HAP-1 (cell line): ENCODE measurements at regions not wholly inside any gene's neighbourhood (a gene's known extent, or its start where the extent isn't known, plus 50 kb on each side); places are given as distances from the start of the nearest gene placed in this dataset.
"Not testable (repeated sequence)": the region's sequence is repeated elsewhere in the genome, so short reads cannot be mapped to it uniquely, and the experiment has no call there.

ENCODE experiments used
- DNase-seq, 2 experiments: peaks; one replicate each; pipeline ENCODE4 v3.0.0-alpha.2; 2016 to 2020; ENCODE audit warnings: low spot score in 2 of 2
- H3K27me3 ChIP-seq: fragments of 250-450 bp; sonication (Bioruptor Pico); 2 replicates; pipeline ENCODE4 v1.5.1; 2020; ENCODE audit warnings: low read depth, mild to moderate bottlenecking, moderate library complexity
- H3K36me3 ChIP-seq: fragments of 250-450 bp; sonication (Bioruptor Pico); replicated peaks from 2 replicates; pipeline ENCODE4 v1.5.1; 2020; ENCODE audit warnings: mild to moderate bottlenecking
- H3K4me1 ChIP-seq: fragments of 250-450 bp; sonication (Bioruptor Pico); 2 replicates; pipeline ENCODE4 v1.5.1; 2020; ENCODE audit warnings: mild to moderate bottlenecking
- H3K4me3 ChIP-seq: fragments of 250-450 bp; sonication (Bioruptor Pico); 2 replicates; pipeline ENCODE4 v1.5.1; 2020; ENCODE audit warnings: mild to moderate bottlenecking, moderate library complexity
- H3K9me3 ChIP-seq: fragments of 250-450 bp; sonication (Bioruptor Pico); 2 replicates; pipeline ENCODE4 v1.5.1; 2020; ENCODE audit warnings: mild to moderate bottlenecking, moderate library complexity
- in situ Hi-C: fragments of 300-500 bp; cut with MboI; formaldehyde crosslinking; loops from 3 replicates; pipeline ENCODE4 v1.14.3; 2020; ENCODE audit warnings: low sequenced_read_pairs, inconsistent platforms, mixed read lengths

DNA sequence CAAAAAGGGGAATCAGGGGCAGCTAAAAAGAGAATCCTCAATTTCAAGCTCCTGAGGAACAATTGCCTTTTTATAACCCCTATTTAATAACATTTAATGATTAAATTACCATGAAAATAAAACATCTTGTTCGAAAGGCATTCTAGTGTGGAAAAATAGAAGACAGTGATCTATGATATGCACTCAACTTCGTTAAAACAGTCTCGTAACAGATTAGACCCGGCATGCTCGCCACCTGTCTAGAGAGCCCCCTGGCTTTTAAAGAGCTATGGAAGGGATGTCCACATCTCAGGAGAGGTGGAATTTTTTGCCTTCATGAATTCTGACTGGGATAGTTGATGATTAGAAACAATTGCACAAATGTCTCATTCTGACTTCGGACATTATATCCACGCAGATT, 153.7 kb upstream of the MDFIC2 start:
- in situ Hi-C loops = no loop called here
- 0 out of 2 replicates have a peak, but pooled peaks cover 2% of the 10 kb centered on the region for H3K9me3 ChIP-seq
- no peak overlapping the region for H3K4me3 ChIP-seq
- no peaks in the 10 kb centered on the region for H3K27me3 ChIP-seq
- H3K36me3 ChIP-seq = no peaks in the 10 kb centered on the region
- DNase-seq = peak; percentile 76 to 94
- peaks cover 29% of the 10 kb centered on the region for H3K4me1 ChIP-seq

DNA sequence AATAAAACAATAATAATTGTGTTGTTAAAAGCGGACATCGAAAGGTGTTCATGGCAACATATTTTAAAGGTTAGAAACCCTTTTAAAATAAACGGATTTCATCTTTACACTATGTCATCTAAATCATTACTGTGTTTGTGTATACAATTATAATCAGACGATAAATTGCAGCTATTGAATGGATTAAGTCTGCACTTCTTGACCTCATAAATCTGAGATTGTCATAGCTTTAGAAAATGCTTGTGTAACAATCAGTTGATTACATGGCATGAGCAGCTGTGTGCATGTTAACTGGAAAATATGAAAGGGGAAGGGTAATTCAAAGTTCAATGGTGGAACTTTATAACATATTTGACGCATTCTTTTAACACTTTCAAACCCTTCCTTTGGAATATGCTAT, 152.4 kb upstream of the MDFIC2 start:
- 0 out of 2 replicates have a peak, but pooled peaks cover 2% of the 10 kb centered on the region for H3K9me3 ChIP-seq
- no peaks in the 10 kb centered on the region for H3K36me3 ChIP-seq
- no peaks in the 10 kb centered on the region for H3K27me3 ChIP-seq
- in situ Hi-C loops = no loop called here
- H3K4me1 ChIP-seq = peaks cover 21% of the 10 kb centered on the region
- H3K4me3 ChIP-seq = no peak overlapping the region
- peak in 1 of 2 experiments; percentile 42 for DNase-seq

DNA sequence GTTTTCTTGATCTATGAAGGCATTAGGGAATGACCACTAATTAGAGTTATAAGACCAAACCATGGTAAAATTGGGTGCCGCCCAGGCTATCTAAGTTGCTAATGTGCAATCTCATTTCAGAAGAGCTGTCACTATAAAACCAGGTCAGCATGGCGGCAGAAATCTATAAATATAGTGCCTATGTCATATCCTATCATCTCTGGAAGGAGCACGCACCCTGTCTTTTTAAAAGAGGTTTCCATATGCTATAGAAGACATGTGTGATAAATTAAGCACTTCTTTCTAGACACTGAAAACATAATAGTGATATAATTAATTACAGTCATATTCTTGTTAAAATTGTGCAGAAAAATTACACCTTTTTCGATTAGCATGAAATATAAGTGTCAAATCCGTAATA, 152.0 kb upstream of the MDFIC2 start:
- no peak for DNase-seq
- Histone ChIP-seq H3K27me3 (no peaks in the 10 kb centered on the region), H3K9me3 (0 out of 2 replicates have a peak, but pooled peaks cover 2% of the 10 kb centered on the region), H3K4me3 (no peak overlapping the region), H3K36me3 (no peaks in the 10 kb centered on the region), H3K4me1 (peaks cover 21% of the 10 kb centered on the region)
- in situ Hi-C loops = no loop called here

DNA sequence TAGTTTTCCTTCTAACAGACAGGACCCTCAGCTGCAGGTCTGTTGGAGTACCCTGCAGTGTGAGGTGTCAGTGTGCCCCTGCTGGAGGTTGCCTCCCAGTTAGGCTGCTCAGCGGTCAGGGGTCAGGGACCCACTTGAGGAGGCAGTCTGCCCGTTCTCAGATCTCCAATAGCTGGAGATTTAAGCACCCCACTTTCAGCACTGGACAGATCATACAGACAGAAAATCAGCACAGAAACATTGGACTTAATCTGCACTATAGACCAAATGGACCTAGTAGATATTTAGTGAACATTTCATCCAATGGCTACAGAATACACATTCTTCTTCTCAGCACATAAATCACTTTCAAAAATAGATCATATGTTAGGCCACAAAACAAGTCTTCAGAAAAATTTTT, 137.8 kb upstream of the MDFIC2 start:
- H3K9me3 ChIP-seq, H3K36me3 ChIP-seq, H3K27me3 ChIP-seq, H3K4me3 ChIP-seq, DNase-seq, H3K4me1 ChIP-seq, in situ Hi-C loops: not testable (repeated sequence)

DNA sequence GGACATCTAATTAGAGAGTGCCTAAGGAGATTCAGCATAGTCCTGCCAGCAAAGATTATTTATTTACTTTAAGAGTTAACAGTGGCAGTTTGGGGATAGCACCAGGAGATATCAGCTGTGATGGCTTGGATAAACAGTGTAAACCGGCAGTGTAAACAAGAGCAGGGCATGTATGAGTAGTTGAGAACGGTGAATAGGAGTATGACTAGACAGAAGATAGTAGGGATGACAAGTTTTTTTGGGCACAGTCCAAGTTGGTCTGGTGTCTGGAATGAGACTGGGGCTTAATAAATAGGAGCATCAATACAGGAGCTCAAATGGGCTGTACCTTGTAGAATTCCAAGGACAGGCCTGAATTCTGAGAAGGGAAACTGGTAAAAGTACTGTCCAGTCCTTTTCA, 123.0 kb upstream of the MDFIC2 start:
- H3K27me3 ChIP-seq, H3K4me3 ChIP-seq, H3K36me3 ChIP-seq, DNase-seq, in situ Hi-C loops, H3K4me1 ChIP-seq, H3K9me3 ChIP-seq: not testable (repeated sequence)

DNA sequence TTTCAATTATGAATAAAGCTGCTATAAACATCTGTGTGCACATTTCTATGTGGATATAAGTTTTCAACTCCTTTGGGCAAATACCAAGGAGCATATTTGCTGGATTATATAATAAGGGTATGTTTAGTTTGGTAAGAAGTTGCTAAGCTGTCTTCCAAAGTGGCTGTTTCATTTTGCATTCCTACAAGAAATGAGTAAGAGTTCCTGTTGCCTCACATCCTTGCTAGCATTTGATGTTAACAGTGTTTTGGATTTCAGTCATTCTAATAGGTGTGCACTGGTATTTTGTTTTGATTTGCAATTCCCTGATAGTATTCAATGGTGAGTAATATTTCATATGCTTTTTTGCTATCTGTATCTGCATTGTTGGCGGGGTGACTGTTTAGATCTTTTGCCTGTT, 120.7 kb upstream of the MDFIC2 start:
- Histone ChIP-seq H3K27me3 (no peaks in the 10 kb centered on the region), H3K9me3 (no peaks in the 10 kb centered on the region), H3K36me3 (no peaks in the 10 kb centered on the region), H3K4me3 (no peak overlapping the region), H3K4me1 (no peaks in the 10 kb centered on the region; the same call in 1 of the 2 replicates)
- DNase-seq = no peak
- in situ Hi-C loops = no loop called here

DNA sequence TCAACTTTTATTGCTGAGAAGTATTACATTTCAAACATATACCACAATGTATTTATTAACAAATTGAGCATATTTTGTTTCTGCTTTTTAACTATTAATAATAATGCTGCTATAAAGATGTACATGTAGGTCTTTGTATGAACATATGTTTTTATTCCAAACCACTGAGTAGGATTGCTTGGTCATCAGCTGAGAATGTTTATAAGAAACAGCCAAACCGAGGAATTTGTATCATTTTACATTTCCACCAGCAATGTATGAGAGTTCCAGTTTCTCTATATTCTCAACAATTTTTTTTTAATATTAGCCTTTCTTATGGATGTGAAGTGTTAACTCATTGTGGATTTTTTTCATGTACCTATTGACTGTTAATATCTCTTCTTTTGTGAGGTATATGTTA, 119.5 kb upstream of the MDFIC2 start:
- H3K4me1 ChIP-seq = no peaks in the 10 kb centered on the region; the same call in 1 of the 2 replicates
- in situ Hi-C loops = no loop called here
- no peak overlapping the region for H3K4me3 ChIP-seq
- H3K9me3 ChIP-seq = no peaks in the 10 kb centered on the region
- DNase-seq = no peak
- no peaks in the 10 kb centered on the region for H3K27me3 ChIP-seq
- H3K36me3 ChIP-seq = no peaks in the 10 kb centered on the region

DNA sequence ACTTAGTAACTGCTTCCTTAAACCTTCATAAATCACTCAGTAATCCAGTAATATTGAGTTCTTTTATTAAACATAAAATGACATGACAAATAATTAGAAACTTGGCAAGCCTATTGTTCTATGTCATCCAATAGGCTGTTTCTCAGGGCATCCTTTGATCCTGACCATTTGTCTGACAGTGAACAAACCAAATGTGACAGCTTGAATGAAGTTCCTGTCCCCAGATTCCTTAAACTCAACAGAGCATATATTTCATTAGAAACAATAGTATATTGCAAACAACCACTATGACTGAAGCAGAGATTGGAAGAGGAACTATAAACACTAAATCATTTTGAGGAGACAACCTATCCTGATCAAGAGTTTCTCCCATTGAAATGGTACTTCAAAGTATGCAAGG, 113.6 kb upstream of the MDFIC2 start:
- no peaks in the 10 kb centered on the region for H3K36me3 ChIP-seq
- H3K9me3 ChIP-seq = no peaks in the 10 kb centered on the region
- no peaks in the 10 kb centered on the region for H3K27me3 ChIP-seq
- no peaks in the 10 kb centered on the region for H3K4me1 ChIP-seq
- no peak for DNase-seq
- H3K4me3 ChIP-seq = no peak overlapping the region
- in situ Hi-C loops = no loop called here

DNA sequence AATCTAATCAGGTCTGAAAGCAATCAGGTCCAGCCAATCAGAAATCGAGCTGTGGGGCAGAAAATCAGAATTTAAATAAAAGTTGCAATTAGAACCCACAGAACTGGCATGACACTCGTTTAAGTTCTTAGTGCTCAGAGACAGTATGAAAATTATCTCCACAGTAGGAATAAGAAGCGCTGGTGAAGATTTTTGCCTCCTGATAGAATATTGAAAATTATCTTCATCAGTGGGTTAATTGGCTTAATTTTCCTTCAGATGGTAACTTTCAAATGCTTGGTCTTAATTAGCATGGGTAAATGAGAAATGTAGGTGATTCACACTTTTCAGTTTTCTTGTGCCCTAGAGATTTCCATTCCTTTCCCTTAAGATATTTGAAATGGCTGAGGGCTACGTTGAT, 109.1 kb upstream of the MDFIC2 start:
- Histone ChIP-seq H3K4me1 (no peaks in the 10 kb centered on the region), H3K4me3 (no peak overlapping the region), H3K9me3 (no peaks in the 10 kb centered on the region), H3K36me3 (no peaks in the 10 kb centered on the region), H3K27me3 (no peaks in the 10 kb centered on the region)
- no peak for DNase-seq
- in situ Hi-C loops = no loop called here

DNA sequence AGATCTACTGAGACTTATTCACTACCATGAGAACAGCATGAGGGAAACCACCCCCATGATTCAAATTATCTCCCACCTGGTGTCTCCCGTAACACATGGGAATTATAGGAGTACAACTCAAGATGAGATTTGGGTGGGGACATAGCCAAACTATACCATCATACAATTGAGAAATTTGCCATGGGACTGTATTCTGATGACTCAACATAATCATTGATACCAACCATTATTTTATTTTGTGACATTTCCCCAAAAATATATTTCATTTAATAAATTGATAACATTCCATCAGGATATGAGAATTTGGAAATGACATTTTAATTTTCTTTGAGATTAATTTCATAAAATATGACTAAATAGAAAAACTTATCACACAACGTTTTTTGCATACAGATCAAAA, 96.6 kb upstream of the MDFIC2 start:
- in situ Hi-C loops = no loop called here
- peaks cover 3% of the 10 kb centered on the region for H3K9me3 ChIP-seq
- no peaks in the 10 kb centered on the region for H3K4me1 ChIP-seq
- no peak for DNase-seq
- H3K4me3 ChIP-seq = no peak overlapping the region
- H3K36me3 ChIP-seq = no peaks in the 10 kb centered on the region
- H3K27me3 ChIP-seq = no peaks in the 10 kb centered on the region

DNA sequence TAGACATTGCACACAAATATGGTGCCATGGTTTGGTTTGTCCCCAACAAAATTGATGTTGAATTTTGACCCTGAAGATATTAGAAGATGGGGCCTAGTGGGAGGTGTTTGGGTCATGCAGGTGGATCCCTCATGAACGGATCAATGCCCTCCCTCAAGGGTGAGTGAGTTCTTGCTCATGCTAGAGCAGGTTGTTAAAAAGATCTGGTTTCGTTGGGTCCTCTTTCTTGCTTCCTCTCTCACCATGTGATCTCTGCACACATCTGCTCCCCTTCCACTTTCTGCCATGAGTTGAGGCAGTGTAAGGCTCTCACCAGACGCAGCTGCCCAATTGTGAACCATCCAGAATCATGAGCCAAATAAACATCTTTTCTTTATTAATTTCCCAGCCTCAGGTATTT, 87.8 kb upstream of the MDFIC2 start:
- H3K4me1 ChIP-seq = no peaks in the 10 kb centered on the region
- DNase-seq = no peak
- no peaks in the 10 kb centered on the region for H3K27me3 ChIP-seq
- no peak overlapping the region for H3K4me3 ChIP-seq
- in situ Hi-C loops = no loop called here
- H3K36me3 ChIP-seq = no peaks in the 10 kb centered on the region
- no peaks in the 10 kb centered on the region for H3K9me3 ChIP-seq

DNA sequence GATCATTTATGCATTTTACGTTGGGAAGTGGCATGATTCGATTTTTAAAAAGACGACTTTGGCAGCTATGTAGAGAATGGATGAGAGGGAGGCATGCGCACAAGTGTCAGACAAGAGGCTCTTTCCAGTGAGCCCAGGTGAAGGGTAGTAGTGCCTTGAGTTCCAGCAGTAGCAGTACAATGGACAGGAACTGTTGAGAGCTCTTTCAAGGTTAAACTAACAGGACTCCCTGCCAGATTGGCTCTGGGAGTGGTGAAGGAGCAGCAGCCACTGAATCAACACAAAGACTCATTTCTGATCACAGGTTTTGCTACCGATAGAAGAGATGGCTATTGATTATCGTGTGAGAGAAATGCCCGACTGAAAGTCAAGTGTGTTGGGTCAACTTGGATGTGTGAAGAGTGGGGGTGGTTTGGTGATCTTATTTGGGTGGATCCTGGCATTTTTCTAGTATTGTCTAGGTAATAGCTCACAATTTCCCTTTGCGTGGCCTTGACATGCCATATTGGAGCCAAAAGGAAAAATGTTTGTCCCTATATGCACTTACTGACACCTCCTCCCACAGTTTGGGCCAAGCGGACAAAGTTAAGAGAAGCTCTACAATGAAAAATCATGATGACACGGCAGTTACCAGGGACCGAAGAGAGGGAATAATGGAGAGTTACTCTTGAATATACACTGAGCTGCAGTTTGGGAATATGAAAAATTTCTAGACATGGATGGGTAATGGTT, 81.6 kb upstream of the MDFIC2 start:
- Histone ChIP-seq H3K4me3 (no peak overlapping the region), H3K27me3 (no peaks in the 10 kb centered on the region), H3K4me1 (no peaks in the 10 kb centered on the region), H3K36me3 (no peaks in the 10 kb centered on the region), H3K9me3 (no peaks in the 10 kb centered on the region)
- in situ Hi-C loops = no loop called here
- no peak for DNase-seq

DNA sequence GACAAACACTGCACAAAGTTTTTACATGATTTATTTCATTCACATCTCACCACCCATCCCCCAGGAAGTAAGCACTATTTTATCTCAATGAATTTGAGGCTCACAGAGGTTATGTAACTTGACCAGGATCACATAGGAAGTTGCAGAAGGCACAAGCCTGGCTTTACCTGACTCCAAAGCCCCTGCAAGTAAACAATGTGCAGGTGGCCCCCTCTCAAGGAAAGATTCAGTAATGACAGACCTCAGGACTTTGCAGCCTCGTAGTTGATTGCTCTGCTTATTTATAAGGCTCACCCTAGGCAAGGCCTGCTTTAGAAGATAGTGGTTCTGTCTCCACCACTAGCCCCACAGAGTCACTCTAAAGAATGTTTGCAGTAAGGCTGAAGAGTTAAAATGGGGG, 79.8 kb upstream of the MDFIC2 start:
- no peak for DNase-seq
- Histone ChIP-seq H3K4me3 (no peak overlapping the region), H3K27me3 (no peaks in the 10 kb centered on the region), H3K9me3 (no peaks in the 10 kb centered on the region), H3K36me3 (no peaks in the 10 kb centered on the region), H3K4me1 (no peaks in the 10 kb centered on the region)
- in situ Hi-C loops = no loop called here

DNA sequence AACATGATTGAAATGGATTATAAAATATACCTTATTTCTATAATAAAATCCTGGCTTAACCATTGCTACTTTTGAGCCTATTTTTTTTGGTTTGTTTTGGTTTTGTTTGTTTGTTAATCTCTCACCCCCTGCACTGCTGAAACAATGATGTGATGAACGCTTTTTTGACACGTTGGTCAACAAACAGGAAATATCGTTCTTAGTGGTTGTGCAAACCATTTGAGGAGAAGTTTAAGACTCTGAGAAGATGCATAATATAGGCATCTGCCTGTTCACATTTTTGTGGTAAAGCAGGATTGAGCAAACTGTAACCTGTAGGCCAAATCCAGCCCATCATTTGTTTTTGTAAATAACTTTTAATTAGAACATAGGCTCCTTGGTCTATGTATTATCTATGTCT, 75.5 kb upstream of the MDFIC2 start:
- DNase-seq = no peak
- Histone ChIP-seq H3K4me3 (no peak overlapping the region), H3K4me1 (no peaks in the 10 kb centered on the region; the same call in 1 of the 2 replicates), H3K36me3 (no peaks in the 10 kb centered on the region), H3K27me3 (no peaks in the 10 kb centered on the region), H3K9me3 (no peaks in the 10 kb centered on the region)
- in situ Hi-C loops = no loop called here

DNA sequence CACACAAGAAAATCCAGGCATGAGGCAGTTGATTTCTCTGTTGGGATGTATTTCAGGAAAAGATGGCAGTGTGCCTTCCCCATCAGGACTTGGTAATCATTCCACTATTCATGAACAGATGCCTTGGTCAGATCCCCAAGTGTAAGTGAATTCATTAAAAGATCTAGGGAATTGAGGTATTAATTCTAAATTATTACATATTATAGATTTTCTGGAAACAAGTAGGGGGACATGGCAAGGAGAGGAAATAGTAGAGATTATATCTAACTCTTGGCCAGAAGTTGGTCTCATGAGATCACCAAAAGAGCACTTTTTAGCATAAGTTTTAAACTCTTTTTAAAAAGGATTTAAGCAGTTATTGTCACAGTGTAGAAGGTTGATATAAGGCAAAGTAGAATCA, 74.4 kb upstream of the MDFIC2 start:
- H3K4me3 ChIP-seq = no peak overlapping the region
- no peaks in the 10 kb centered on the region for H3K9me3 ChIP-seq
- in situ Hi-C loops = no loop called here
- DNase-seq = no peak
- no peaks in the 10 kb centered on the region; the same call in 1 of the 2 replicates for H3K4me1 ChIP-seq
- no peaks in the 10 kb centered on the region for H3K27me3 ChIP-seq
- no peaks in the 10 kb centered on the region for H3K36me3 ChIP-seq
